GM21390 (cell line): ENCODE measurements at regions not wholly inside any gene's neighbourhood (a gene's known extent, or its start where the extent isn't known, plus 50 kb on each side); places are given as distances from the start of the nearest gene placed in this dataset.
"Not testable (repeated sequence)": the region's sequence is repeated elsewhere in the genome, so short reads cannot be mapped to it uniquely, and the experiment has no call there.

Experiments
- ATAC-seq: cut with Tn5 transposase; IDR thresholded peaks from one replicate; pipeline ENCODE4 v1.9.1; 2021; ENCODE audit not compliant: unreplicated experiment

- no peak for ATAC-seq
Observed at GRCh38 chr15:45866616-45867015, 231.8 kb downstream of the SQOR start.

- ATAC-seq: no peak
Observed at GRCh38 chr15:45867281-45867680, 232.5 kb downstream of the SQOR start.

GRCh38 chr15:45868109-45868691 is 233.4 kb downstream of the SQOR start:
- ATAC-seq: no peak

- ATAC-seq: no peak
Observed at GRCh38 chr15:45869034-45869668, 234.3 kb downstream of the SQOR start.

GRCh38 chr15:45871121-45871855 is 236.5 kb downstream of the SQOR start:
- no peak for ATAC-seq

- ATAC-seq: no peak
Observed at GRCh38 chr15:45873781-45874180, 239.0 kb downstream of the SQOR start.

- ATAC-seq: not testable (repeated sequence)
Observed at GRCh38 chr15:45874566-45874965, 239.7 kb downstream of the SQOR start.

GRCh38 chr15:45884289-45884688 is 249.5 kb downstream of the SQOR start:
- ATAC-seq: no peak

- ATAC-seq: no peak
Observed at GRCh38 chr15:45884755-45885445, 250.1 kb downstream of the SQOR start.

GRCh38 chr15:45885801-45886200 is 251.0 kb downstream of the SQOR start:
- ATAC-seq: no peak

- ATAC-seq: no peak
Observed at GRCh38 chr15:45891766-45892165, 256.9 kb downstream of the SQOR start.

- ATAC-seq: no peak
Observed at GRCh38 chr15:45892182-45892581, 257.4 kb downstream of the SQOR start.

- no peak for ATAC-seq
Observed at GRCh38 chr15:45903283-45903682, 268.5 kb downstream of the SQOR start.

- ATAC-seq: no peak
Observed at GRCh38 chr15:45904019-45904418, 269.2 kb downstream of the SQOR start.

GRCh38 chr15:45906230-45906629 is 271.4 kb downstream of the SQOR start:
- ATAC-seq: no peak

- no peak for ATAC-seq
Observed at GRCh38 chr15:45910671-45911070, 275.8 kb downstream of the SQOR start.

- no peak for ATAC-seq
Observed at GRCh38 chr15:45913451-45913850, 278.6 kb downstream of the SQOR start.

GRCh38 chr15:45914425-45914824 is 279.6 kb downstream of the SQOR start:
- ATAC-seq: no peak

GRCh38 chr15:45918839-45919238 is 284.0 kb downstream of the SQOR start:
- no peak for ATAC-seq

- no peak for ATAC-seq
Observed at GRCh38 chr15:45919806-45920205, 285.0 kb downstream of the SQOR start.

- no peak for ATAC-seq
Observed at GRCh38 chr15:45921376-45921775, 286.5 kb downstream of the SQOR start.

GRCh38 chr15:45921978-45922377 is 287.1 kb downstream of the SQOR start:
- no peak for ATAC-seq
